ENCODE measurements at regions not wholly inside any gene's neighbourhood (a gene's known extent, or its start where the extent isn't known, plus 50 kb on each side); places are given as distances from the start of the nearest gene placed in this dataset.

- Histone ChIP-seq H3K4me3 (no peak overlapping the region), H3K36me3 (no peaks in the 10 kb centered on the region), H3K4me1 (ENCODE audit: control insufficient read depth in 1 of 2, low read depth in 2 of 2) (no peaks in the 10 kb centered on the region), H3K9me3 (peaks cover 7% of the 10 kb centered on the region), H3K27me3 (replicated peaks; ENCODE audit: insufficient read depth) (no peaks in the 10 kb centered on the region), H3K27ac (no peak overlapping the region)
- ATAC-seq (ENCODE audit: insufficient number of reproducible peaks, low FRiP score, low read depth) (no peak), DNase-seq (ENCODE audit: low spot score) (no peak)
- no peak for TF ChIP-seq CTCF (IDR thresholded peaks at IDR 0.05)
Observed at GRCh38 chr4:134393592-134393991, 192.0 kb upstream of the PABPC4L start.

GRCh38 chr4:134390319-134390718, 188.7 kb upstream of the PABPC4L start:
- Histone ChIP-seq H3K36me3 (no peaks in the 10 kb centered on the region), H3K4me3 (no peak overlapping the region), H3K27ac (no peak overlapping the region), H3K27me3 (replicated peaks; ENCODE audit: insufficient read depth) (no peaks in the 10 kb centered on the region), H3K9me3 (no peaks in the 10 kb centered on the region), H3K4me1 (ENCODE audit: control insufficient read depth in 1 of 2, low read depth in 2 of 2) (no peaks in the 10 kb centered on the region)
- no peak for DNase-seq (ENCODE audit: low spot score)
- no peak for ATAC-seq (ENCODE audit: insufficient number of reproducible peaks, low FRiP score, low read depth)
- no peak for TF ChIP-seq CTCF (IDR thresholded peaks at IDR 0.05)

- ATAC-seq (ENCODE audit: insufficient number of reproducible peaks, low FRiP score, low read depth) (no peak), DNase-seq (ENCODE audit: low spot score) (no peak)
- Histone ChIP-seq H3K4me3 (no peak overlapping the region), H3K27me3 (replicated peaks; ENCODE audit: insufficient read depth) (no peaks in the 10 kb centered on the region), H3K4me1 (ENCODE audit: control insufficient read depth in 1 of 2, low read depth in 2 of 2) (no peaks in the 10 kb centered on the region), H3K9me3 (no peaks in the 10 kb centered on the region), H3K36me3 (no peaks in the 10 kb centered on the region), H3K27ac (no peak overlapping the region)
- no peak for TF ChIP-seq CTCF (IDR thresholded peaks at IDR 0.05)
Observed at GRCh38 chr4:134388351-134388750, 186.8 kb upstream of the PABPC4L start.

GRCh38 chr4:134382478-134383227, 181.1 kb upstream of the PABPC4L start:
- H3K27ac ChIP-seq, result no peak overlapping the region

GRCh38 chr4:134375775-134376174, 174.2 kb upstream of the PABPC4L start:
- Histone ChIP-seq H3K4me3 (no peak overlapping the region), H3K36me3 (no peaks in the 10 kb centered on the region), H3K4me1 (ENCODE audit: control insufficient read depth in 1 of 2, low read depth in 2 of 2) (no peaks in the 10 kb centered on the region), H3K9me3 (no peaks in the 10 kb centered on the region), H3K27ac (no peak overlapping the region), H3K27me3 (replicated peaks; ENCODE audit: insufficient read depth) (no peaks in the 10 kb centered on the region)
- no peak for ATAC-seq (ENCODE audit: insufficient number of reproducible peaks, low FRiP score, low read depth)
- no peak for TF ChIP-seq CTCF (IDR thresholded peaks at IDR 0.05)
- no peak for DNase-seq (ENCODE audit: low spot score)

More at GRCh38 chr4:134382478-134383227, 181.1 kb upstream of the PABPC4L start:
- Histone ChIP-seq H3K27me3 (replicated peaks; ENCODE audit: insufficient read depth) (no peaks in the 10 kb centered on the region), H3K4me1 (ENCODE audit: control insufficient read depth in 1 of 2, low read depth in 2 of 2) (no peaks in the 10 kb centered on the region), H3K36me3 (no peaks in the 10 kb centered on the region), H3K4me3 (no peak overlapping the region), H3K9me3 (no peaks in the 10 kb centered on the region)
- no peak for ATAC-seq (ENCODE audit: insufficient number of reproducible peaks, low FRiP score, low read depth)
- TF ChIP-seq CTCF (IDR thresholded peaks at IDR 0.05), result no peak
- DNase-seq (ENCODE audit: low spot score), result no peak
